AG20443 (cell line): ENCODE measurements at regions not wholly inside any gene's neighbourhood (a gene's known extent, or its start where the extent isn't known, plus 50 kb on each side); places are given as distances from the start of the nearest gene placed in this dataset.
"Not testable (repeated sequence)": the region's sequence is repeated elsewhere in the genome, so short reads cannot be mapped to it uniquely, and the experiment has no call there.

Experiments used
- DNase-seq: peaks from one replicate; pipeline ENCODE4 v3.0.0; 2012; ENCODE audit warnings: low spot score, mixed read lengths

- DNase-seq: not testable (repeated sequence)
These were observed 155.3 kb upstream of the DIAPH2 start for GRCh38 chrX:96529386-96529785.

GRCh38 chrX:96538104-96538725, 146.4 kb upstream of the DIAPH2 start:
- DNase-seq: no peak

DNA sequence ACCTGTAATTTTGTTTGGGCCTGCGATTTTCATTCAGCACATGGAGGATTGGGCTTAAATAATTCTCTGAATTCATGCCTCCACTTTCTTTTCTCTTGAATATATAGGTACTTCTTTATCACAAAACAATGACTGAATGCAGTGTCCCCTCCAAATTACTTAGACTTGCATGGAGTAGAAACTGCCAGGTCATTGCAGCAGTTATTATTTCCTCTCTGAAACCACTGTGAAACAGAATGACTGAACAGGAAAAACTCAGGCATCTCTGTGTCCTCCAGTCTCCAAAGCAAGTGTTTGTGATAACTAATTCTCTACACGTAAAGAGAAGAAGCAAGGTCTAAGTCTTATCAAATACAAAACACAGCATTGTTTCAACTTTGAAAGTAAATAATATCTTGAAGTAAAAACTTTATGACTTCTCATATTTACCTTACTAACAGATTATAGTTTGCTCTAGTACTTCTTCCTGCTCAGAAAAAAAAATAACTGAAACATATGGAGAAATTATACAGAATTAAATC, 144.5 kb upstream of the DIAPH2 start:
- no peak for DNase-seq

GRCh38 chrX:96546281-96546680, 138.4 kb upstream of the DIAPH2 start:
- DNase-seq: not testable (repeated sequence)

DNA sequence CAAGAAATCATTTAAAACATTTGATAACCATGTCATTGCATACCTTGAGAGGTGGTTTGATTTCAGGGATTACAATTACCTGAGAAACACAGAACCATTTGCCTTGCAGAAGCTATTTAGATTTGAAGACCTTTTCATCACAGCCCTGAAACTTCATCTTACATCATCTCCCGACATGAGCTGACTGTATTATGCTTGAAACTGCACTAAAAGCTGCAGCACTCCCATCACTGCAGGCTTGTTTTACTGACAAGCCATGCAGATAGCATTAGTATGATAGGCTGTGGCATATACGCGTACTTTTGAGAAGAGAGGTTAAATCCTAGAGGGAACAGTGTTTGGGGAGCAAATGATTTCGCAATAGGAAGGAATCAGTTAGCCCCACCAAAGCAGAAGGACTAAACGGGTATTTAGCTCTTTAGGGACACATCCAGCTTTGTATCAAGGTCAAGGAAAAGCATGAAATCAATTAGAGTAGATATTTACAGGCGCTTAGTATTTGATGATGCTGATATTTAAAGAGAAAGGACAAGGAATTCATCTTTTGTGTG, 133.2 kb upstream of the DIAPH2 start:
- no peak for DNase-seq

DNA sequence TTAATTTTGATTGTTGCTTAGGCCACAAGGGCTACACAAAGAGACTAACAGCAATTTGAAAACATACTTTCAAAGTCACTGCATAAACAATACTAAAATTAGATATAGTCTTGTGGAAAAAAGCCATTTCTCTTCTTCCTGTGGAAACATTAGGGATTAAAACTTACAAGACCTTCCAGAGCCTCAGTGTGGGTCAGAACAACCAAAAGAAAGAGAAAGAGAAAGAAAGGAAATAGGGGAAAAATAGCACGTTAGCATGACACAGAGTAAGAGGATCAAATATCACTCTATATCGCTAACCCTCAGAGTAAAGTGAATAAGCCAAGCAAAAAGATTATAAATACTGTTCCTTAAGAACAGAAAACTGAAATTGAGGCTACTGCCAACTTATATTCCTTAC, 127.8 kb upstream of the DIAPH2 start:
- no peak for DNase-seq

DNA sequence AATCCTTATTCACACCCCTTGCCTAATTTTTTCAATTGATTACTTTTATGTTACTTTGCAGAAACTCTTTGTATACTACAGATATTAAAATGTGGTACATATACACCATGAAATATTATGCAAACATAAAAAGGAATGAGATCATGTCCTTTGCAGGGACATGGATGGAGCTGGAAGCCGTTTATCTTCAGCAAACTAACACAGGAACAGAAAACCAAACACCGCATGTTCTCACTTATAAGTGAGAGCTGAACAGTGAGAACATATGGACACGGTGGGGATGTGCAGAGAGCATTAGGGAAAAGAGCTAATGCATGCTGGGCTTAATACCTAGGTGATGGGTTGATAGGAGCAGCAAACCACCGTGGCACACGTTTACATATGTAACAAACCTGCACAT, 123.5 kb upstream of the DIAPH2 start:
- not testable (repeated sequence) for DNase-seq

DNA sequence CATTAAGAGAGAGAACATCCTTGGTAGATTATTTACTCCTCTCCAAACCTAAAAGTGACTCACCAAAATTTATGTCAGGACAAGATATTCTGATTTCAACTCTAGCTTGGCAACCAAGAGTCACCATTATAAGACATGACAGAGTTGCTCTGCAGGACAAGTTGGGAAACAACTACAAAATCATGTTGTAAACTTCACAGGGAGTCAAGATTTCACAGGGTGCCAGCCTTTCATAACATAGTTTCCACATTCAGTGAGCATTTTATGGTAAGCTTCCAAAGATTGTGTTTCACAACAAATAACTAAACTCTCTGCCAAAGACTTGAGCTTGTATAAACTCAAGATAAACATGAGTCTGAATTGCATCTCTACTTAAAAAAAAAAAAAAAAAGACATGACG, 121.0 kb upstream of the DIAPH2 start:
- peak; percentile 18 for DNase-seq

- peak; percentile 5 for DNase-seq
These were observed 120.0 kb upstream of the DIAPH2 start for GRCh38 chrX:96564595-96564994.

DNA sequence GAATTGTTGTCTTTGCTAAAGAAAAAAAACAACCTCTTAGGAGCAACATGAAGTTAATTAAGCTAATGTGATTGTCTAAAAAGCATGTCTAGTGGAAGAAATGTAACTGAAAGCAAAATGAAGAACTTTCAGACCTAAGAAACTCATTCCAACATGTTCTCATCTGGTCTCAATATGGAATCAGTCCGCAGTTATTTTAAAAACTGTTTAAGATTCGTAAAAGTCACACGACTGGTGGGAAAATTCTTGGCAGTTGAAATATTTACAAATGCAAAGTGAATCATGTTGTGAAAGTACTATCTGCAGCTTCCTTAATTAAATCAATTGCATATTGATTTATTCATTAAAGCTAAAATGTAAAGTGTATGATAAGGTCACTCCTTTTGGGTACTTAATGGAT, 117.8 kb upstream of the DIAPH2 start:
- no peak for DNase-seq

DNA sequence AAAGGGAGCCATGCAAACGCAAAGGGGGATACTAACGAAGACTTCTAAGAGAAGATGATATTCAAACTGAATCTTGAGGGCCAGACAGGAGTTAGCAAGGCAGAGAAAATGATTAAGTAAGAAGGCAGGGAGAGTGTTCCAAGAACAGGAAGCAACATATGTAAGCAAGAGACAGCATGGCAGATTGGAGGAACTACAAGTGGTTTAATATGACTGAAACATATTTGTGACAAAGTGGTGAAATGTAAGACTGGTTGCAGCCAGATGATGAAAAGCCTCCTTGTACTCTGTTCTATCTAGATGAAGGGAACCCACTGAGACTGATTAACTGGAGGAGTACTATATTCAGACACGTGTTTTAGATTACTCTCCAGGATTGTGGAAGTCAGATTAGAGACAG, 116.6 kb upstream of the DIAPH2 start:
- DNase-seq: no peak

GRCh38 chrX:96569034-96569433, 115.6 kb upstream of the DIAPH2 start:
- DNase-seq: no peak

- no peak for DNase-seq
These were observed 109.6 kb upstream of the DIAPH2 start for GRCh38 chrX:96575011-96575410.

DNA sequence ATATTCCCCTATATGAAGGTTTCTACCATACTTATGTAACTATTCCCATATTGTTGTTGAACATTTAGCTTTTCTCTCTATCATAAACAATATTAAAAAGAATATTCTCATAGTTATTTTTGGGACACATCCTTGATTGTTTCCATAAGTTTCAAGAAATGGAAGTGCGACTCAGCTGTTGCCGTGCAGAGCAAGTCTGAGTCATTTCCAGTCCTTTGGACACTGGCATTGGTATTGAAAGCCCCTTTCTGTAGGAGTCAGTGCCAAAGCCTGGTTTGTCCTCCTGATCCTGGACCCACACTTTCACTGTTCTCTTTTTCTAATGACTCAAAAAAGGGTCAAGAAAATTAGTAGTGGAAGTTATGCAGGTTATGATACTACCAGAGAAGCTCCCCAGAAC, 108.3 kb upstream of the DIAPH2 start:
- peak; percentile 31 for DNase-seq

DNA sequence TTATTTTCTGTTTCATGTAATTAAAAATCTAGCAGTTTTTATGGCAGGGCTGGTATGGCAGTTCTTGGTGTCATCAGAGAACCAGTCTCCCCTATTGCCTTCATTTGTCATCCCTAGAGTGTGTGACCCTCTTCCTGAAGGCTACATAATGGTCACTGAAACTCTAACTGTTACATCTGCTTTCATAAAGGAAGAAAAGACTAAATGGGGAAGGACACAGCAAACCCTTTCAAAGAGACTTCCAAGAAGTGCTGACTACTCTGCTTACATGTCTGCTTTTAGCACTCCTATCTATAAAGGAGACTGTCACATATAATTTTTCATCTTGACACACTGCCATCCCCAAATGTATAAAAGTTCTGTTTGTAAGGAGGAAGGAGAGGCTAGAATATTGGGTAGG, 105.9 kb upstream of the DIAPH2 start:
- DNase-seq: no peak

GRCh38 chrX:96579252-96579651, 105.4 kb upstream of the DIAPH2 start:
- DNase-seq: no peak

GRCh38 chrX:96590403-96590802, 94.2 kb upstream of the DIAPH2 start:
- no peak for DNase-seq

- no peak for DNase-seq
These were observed 93.2 kb upstream of the DIAPH2 start for GRCh38 chrX:96591421-96591820.

DNA sequence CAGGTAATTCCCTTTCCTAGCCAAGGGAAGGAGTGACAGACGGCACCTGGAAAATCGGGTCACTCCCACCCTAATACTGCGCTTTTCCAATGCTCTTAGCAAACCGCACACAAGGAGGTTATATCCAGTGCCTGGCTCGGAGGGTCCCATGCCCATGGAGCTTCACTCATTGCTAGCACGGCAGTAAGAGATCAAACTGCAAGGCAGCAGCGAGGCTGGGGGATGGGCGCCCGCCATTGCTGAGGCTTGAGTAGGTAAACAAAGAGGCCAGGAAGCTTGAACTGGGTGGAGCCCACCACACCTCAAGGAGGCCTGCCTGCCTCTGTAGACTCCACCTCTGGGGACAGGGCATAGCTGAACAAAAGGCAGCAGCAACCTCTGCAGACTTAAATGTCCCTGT, 86.8 kb upstream of the DIAPH2 start:
- DNase-seq: not testable (repeated sequence)

DNA sequence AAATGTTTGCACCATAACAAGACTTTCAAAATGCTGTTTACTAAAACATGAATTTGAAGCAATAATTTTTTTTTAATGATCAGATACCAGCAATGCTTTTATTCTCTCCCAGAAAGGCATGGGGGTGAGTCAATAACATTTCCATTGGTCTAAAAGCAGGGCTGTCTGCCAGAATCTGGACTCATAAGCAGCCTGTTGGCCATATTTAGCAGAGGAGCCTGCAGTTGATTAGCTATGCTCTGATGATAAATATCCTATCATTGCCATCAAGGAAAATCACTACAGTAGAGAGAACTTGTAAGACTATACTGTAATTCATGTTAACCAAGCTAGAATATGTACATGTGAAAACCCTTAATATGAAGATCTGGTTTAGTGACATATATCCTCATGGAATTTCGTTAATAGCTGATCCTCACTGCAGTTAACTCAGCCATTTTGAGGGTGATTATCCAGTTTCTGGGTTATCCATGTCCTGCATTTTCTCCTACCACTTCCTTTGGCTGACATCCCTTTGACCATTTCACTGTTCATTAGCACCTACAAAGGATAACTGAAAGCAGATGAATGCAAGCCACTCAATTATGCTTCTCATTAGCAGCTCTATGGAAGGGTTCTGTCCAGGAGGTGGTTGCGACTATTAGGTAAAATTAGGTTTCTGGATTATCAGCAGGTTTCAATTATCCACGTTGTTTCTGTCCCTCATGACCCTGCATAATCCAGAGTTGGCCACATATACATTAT, 72.9 kb upstream of the DIAPH2 start:
- peak; percentile 43 for DNase-seq

DNA sequence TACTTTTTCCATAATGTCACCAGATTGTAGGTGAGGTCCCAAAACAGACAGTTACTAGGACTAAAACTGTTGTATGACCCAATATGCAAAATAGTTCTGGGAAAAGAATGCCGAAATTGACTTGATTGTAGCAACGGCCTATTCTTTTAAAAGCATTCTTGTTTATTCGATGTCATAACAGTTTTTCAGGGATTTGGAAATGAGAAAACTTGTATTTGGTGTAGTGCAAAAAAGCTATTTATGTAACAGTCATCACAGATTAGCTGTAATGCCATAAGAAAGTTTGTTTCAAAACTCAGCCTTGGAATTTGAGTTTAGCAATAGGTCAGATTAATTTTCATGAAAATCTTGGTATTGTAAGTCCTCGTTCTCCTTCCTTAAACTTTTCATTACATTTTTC, 69.2 kb upstream of the DIAPH2 start:
- DNase-seq: no peak

- DNase-seq: no peak
These were observed 65.1 kb upstream of the DIAPH2 start for GRCh38 chrX:96619588-96619987.

GRCh38 chrX:96621811-96622210, 62.8 kb upstream of the DIAPH2 start:
- peak; percentile 6 for DNase-seq
